GM20431 (cell line): ENCODE measurements at regions not wholly inside any gene's neighbourhood (a gene's known extent, or its start where the extent isn't known, plus 50 kb on each side); places are given as distances from the start of the nearest gene placed in this dataset.

Experiments
- in situ Hi-C: fragments of 300-500 bp; cut with MseI, MboI; formaldehyde crosslinking; loops from one replicate; pipeline ENCODE4 v1.15.0; 2020; ENCODE audit warnings: low sequenced_read_pairs; ENCODE audit not compliant: unreplicated experiment

DNA sequence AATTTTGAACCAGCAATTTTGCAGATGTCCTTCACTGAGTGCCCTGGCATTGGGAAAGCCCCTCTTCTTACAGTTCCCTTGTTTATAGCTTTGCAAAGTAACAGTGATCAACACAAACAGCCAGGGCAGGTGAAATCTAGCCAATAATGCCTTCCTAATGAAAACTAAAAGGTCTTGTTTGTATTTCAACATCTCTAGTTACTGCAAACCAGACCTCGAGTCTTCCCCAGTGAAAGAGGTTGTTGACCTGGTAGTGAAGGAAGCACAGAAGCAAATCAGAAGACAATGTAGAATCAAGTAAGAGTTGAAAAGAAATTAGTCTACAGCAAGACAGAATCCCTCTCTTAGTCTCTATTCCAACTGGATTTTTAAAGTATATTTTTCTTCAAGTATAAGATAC is 231.2 kb downstream of the SNX13 start:
- in situ Hi-C loops, result no loop called here

GRCh38 chr7:17709599-17709998 is 230.7 kb downstream of the SNX13 start:
- in situ Hi-C loops, result no loop called here

DNA sequence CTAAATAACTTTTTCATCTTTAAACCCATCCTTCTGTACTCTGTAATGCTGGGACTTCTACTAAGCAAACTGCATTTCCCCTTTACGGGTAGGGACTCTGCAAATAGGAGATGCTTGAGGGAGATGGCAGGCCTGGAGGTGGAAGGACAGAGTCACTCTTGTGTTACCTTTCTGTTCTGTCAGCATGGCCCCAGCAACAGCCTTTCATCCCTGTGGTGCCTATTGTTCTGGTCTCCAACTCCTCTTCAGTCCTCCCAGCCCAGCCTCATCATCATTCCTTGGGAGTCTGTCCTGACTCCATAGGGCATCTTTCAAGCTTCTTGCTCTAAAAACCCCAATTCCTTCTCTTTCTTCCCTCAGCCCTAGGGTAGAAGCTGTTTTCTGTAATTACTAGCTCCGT is 230.0 kb downstream of the SNX13 start:
- in situ Hi-C loops, result no loop called here

DNA sequence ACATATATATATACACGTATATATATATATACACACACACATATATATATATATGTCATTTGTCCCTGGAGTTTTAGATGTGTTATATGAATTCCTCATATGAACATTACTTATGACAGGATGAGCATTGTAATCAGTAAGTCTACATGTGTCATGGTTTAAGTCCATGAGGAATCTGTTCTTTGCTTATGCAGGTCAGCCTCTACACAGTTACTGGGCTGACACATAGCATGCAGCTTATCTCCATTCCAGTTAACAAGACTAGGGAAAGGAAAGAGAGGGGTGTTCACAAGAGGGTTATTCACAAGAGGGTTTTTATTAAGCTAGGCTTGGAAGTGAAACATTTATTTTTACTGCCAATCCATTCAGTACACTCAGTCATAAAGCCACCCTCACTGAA is 226.7 kb downstream of the SNX13 start:
- in situ Hi-C loops, result no loop called here

DNA sequence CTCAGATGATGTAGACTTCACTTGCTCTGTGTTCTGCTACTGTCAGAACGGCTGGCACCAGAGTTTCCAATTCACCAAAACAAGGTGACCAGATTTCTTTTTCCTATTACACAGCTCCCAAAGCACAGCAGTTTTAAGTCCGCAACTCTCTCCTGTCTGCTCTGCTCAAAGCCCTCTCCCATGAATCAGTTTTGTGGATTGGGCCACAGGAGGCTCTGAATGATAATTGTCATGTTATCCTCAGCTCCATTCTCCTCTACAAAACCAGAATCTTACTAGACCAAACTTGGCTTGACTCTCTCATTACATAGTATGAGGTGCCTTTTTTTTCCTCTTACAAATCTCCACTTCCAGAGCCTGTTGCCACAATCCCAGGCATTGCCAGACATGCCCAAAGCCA is 223.5 kb downstream of the SNX13 start:
- in situ Hi-C loops, result no loop called here

- in situ Hi-C loops, result no loop called here
Observed at GRCh38 chr7:17719998-17720397, 220.3 kb downstream of the SNX13 start.

DNA sequence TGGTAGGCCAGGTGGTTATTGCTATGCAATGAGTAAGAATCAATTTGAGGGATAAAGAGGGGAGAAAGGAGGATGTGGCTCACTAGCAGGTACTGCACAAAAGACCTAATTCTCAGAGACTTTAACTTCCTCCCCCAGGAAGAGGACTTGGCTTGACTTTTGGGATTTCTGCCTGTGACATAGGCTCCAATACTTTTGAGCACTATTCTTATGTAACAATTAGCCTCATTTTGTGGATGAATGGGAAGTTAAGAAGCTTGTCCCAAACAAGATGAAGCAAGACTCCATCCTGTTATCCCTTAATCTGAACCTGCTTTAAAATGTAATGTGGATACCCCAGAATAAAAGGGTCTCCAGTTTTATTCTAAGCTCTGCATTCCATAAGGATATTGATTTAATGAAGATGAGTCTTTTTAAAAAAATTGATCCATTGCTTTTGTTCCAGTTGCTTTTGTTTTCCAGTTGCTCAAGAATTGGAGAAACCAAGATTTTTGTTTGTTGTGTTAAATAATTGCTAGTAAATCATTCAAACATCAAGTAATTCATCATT is 218.5 kb downstream of the SNX13 start:
- in situ Hi-C loops, result no loop called here

GRCh38 chr7:17722798-17723197 is 217.5 kb downstream of the SNX13 start:
- in situ Hi-C loops, result no loop called here

DNA sequence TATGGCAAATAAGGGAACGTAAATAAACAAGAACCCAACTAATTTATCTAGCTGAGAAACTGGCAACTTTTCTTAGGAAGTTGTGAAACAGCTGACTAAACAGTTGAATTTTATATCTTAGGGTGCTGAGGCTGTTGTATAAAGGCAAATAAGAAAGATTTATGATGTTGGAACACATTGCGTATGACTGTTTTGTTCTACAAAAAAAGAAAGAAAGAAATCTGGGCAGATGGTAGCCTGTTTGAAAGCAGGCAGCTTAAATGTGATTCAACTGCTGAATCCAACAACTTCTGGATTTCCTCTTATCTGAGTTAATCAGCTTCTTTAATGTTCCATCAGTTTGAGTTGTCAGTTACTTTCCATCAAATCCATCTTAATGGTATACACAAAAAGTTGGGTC is 214.5 kb downstream of the SNX13 start:
- in situ Hi-C loops, result no loop called here

DNA sequence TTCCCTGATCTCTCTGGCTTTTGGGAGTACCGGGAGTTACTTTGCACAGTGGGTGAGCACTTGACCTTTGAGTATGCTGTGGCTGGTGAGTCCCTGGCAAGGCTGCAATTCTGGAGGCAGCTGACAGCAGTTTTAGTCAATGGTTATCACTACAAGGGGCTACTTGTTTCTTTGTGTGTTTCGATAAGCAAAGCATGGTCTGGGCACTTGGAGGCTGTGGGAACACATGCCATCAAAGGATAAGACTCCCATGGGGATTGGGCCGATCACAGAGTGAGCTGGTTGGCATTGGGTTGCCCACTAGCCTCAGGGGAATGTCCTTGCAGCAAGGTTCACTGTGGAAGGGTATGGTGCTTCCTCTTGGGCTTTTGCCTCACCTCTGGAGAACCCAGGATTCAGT is 208.2 kb downstream of the SNX13 start:
- in situ Hi-C loops, result no loop called here
